NCI-H2227 (cell line): ENCODE measurements at regions not wholly inside any gene's neighbourhood (a gene's known extent, or its start where the extent isn't known, plus 50 kb on each side); places are given as distances from the start of the nearest gene placed in this dataset.

Source experiments
- DNase-seq: peaks from one replicate; lab custom pipeline; 2025; ENCODE audit not compliant: unreplicated experiment; lab: John Stamatoyannopoulos, UW

GRCh38 chr4:4746444-4746843 lies 113.0 kb upstream of the MSX1 start:
- DNase-seq: no peak

GRCh38 chr4:4740071-4740470 lies 119.4 kb upstream of the MSX1 start:
- no peak for DNase-seq

DNA sequence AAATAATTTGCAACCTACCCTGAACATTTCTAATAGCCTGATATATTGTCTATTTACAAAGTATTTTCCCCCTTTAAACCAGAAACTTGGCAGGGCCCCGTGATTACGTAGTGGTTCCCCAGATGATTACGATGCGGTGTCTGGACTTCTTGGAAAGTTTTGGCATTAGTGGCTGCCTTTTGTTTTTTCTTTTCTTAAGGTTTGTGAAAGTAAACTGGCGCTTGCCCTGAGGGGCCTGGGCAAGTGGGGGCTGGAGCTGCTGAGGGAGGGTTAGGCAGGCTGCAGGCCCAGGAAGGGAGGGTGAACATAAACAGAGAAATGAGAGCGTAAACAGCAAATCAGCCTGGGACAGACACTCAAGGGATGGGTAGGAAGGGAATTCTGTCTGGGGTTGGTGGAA lies 123.6 kb upstream of the MSX1 start:
- DNase-seq: no peak

- DNase-seq: no peak
Measured at GRCh38 chr4:4735136-4735750, 124.2 kb upstream of the MSX1 start.

DNA sequence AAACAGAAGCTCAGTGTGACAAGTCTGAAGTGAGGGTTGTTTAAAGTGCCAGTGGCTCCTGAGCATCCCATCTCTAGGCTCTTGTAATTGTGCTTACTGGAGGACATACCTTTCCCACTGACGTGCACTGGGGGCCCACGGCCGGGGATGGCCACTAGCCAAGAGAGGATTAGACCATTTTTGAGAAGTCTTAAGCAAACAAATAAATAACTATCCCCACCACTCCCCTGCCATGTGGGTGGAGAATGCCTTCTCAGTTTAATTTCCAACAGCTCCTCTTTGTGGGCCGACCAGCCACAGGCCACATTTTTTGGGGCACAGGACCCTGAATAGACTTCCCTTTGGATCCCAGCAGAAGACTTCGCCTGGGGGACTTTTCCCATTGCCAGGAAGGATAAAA lies 125.0 kb upstream of the MSX1 start:
- DNase-seq: no peak

DNA sequence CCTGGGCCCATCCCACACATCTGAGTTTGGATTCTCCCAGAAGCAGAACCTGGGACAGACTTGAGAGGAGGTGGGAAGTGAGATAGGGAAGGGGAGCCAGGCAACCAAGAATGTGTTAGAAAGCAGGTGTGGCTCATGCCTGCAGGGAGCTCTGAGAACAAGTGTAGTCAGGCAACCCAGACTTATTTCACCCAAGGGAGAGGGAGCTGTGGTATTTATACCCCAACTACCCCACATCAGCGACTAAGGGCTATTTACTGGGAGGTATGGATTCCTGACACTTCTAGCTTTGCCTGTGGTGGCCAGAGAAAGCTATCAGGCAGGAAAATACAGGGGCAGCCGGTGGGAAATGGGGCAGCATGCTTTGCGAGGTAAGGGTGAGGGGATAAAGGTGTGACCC lies 125.8 kb upstream of the MSX1 start:
- DNase-seq: no peak

DNA sequence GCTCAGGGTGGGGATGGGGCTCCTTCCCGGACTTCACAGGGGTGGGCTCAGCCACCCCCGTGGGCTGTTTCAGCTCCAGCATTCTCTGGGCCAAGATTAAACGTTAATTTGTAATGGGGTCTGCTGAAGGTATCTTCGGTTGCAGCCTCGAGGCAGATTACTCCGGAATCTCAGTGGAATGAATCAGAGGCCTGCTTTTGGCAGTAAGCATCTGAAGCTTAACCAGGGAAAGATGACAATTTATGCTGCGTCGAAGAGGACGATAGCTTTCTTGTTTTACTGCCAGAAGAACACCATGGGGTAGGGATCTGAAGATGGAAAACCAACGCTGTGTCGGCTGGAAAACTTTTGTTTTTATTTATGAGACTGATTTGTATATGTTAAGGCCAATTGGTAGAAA lies 129.2 kb upstream of the MSX1 start:
- no peak for DNase-seq

GRCh38 chr4:4729206-4729605 lies 130.3 kb upstream of the MSX1 start:
- no peak for DNase-seq

- DNase-seq: no peak
Measured at GRCh38 chr4:4727536-4727935, 131.9 kb upstream of the MSX1 start.

DNA sequence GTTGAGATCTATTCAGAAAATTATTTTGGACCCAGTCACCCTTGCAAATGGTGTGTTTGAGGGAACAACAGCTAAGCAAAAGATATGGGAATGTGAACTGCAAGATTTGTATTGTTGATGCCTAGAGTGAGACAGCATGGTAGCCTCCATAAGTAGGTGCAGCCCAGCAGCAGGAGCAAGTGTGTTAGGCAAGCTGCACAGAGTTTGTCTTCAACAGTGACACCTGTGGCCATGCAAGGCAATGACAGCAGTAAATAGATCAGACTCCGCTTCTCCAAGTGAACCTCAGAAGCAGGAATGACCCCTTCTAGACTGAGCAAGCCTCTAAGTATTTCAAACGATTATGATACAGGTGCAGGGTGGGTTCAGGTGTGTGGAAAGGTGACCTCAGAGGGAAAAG lies 133.4 kb upstream of the MSX1 start:
- no peak for DNase-seq

- no peak for DNase-seq
Measured at GRCh38 chr4:4724321-4724720, 135.1 kb upstream of the MSX1 start.

DNA sequence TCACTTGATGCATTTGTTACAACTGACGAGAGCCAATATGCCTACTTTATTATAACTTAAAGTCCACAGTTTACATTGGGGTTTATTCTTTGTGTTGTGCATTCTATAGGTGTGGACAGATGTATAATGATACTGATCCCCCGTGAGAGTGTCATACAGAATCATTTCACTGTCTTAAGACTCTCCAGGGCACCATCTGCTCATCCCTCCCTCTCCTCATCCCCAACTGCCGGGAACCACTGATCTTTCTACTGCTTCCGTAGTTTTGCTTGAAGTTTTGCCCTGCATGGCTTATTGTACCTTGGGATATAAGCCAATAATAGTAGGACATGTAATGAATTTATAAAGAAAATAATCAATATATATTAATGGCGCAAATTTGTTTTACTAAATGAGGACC lies 137.8 kb upstream of the MSX1 start:
- DNase-seq: no peak

GRCh38 chr4:4720646-4721045 lies 138.8 kb upstream of the MSX1 start:
- DNase-seq: no peak

GRCh38 chr4:4719436-4719835 lies 140.0 kb upstream of the MSX1 start:
- no peak for DNase-seq

GRCh38 chr4:4717692-4718091 lies 141.8 kb upstream of the MSX1 start:
- no peak for DNase-seq

GRCh38 chr4:4714331-4714730 lies 145.1 kb upstream of the MSX1 start:
- DNase-seq: no peak

DNA sequence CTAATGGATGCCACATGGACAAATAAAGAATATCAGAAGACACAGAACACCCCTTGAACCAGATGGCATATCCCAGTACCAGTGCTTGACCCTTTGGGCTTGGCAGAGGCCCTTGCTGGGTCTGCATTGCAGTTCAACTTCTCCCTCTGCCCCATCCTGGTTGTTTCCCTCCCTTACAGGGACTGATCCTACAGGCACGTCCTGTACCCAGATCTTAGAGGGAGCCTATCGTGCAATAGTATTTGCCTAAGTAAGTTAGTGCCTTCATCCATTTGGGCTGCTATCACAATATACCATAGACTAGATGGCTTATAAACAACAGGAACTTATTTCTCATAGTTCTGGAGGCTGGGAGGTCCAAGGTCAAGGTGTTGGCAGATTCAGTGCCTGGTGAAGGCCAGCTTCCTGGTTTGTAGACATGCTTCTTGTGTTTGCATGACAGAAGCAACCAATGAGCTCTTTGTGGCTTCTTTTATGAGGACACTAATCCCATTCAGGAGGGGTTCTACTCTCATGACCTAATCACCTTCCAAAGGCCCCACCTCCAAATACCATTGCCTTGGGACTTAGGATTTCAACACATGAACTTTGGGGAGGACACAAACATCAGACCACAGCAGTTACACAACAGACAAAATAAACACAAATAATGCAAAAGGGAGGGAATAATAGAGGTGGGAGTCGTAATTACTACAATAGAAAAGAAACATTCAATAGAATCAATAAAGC lies 146.5 kb upstream of the MSX1 start:
- no peak for DNase-seq

- DNase-seq: no peak
Measured at GRCh38 chr4:4711902-4712301, 147.6 kb upstream of the MSX1 start.

DNA sequence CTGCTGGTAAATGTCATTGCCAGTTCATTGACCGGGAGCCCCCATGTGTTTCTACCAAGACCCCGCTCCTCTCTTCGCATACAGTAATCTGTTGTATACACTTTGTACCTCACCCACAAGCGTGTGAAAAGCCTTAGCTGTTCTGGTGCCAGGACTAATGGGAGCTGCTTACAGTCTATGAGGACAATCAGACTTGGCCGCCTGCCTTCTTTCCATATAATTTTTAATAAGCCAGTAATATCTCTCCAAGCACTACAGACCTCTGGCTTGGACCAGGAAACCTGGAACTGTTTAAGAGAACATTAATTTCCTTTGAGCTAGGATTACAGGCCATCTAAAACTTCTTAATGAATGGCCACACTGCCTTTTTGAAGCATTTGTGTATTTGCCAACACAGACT lies 149.7 kb upstream of the MSX1 start:
- no peak for DNase-seq

DNA sequence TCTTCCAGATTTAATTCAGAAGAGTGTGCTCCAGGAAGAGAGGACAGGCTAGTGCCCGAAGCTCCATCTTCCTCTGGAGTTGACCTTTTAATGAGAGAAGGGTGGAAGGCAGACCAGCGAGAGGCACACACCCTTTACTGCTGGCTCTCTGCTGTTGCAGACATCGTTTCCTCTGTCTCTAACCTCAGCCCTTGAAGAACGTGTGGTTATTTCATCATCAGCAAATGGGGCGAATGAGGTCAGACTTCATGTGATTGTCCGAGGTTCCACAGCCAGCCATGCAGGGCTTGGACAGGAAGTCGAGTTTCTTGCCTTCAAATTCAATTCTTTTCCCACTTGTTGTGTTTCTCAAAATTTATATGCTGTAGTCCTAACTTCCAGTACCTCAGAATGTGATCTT lies 155.2 kb upstream of the MSX1 start:
- no peak for DNase-seq

- DNase-seq: no peak
Measured at GRCh38 chr4:4697584-4697983, 155.7 kb upstream of the STX18 start.

DNA sequence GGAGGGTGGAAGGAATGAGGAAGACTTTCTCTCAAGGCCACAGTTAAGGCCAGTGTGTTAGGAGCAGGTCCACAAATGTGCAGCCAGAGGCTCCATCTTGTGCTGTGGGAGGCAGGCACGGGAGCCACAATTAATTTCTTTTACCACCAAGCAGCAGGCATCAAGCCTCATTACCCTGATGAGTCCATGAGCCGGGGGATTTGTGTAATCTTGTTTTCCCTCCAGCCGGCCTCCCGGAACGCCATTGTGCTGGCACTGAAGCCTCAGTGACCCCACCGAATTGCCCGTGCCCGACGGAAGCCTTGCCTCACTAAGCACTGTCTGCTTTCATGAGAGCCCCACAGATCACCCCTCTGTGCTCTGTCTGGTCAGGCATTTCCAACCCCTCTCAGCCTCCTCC lies 154.7 kb upstream of the STX18 start:
- DNase-seq: no peak

DNA sequence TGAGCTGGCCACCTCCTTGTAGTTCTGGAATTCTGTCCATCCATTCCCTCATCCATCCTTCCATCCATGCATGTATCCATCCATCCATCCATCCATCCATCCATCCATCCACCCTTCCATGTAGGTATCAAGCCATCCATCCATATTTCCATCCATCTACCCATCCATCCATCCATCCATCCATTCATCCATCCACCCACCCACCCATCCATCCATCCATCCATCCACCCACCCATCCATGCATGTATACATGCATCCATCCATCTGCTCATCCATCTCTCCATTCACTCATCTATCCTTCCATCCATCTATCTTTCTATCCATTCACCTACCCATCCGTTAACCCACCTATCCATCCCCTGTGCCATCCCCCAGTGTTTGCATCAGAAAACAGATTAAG lies 153.6 kb upstream of the STX18 start:
- no peak for DNase-seq
